ENCODE measurements at regions not wholly inside any gene's neighbourhood (a gene's known extent, or its start where the extent isn't known, plus 50 kb on each side); places are given as distances from the start of the nearest gene placed in this dataset.
A peak's percentile ranks its signal among the peaks of the same experiment; 100 is the strongest.

DNA sequence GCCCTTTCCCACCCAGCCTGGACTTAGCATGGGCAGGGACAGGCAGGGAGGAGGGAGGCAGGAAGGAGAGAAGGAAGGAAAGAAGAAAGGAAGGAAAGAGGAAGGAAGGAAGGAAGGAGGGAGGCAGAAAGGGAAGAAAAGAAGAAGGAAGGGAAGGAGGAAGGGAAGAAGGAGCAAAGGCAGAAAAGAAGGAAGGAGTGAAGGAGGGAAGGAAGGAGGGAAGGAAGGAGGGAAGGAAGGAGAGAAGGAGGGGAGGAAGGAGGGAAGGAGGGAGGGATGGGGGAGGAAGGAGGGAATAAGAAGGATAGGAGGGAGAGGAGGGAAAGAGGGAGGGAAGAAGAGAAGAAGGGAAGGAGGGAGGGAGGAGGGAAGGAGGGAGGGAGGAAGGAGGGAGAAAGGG is 110.4 kb downstream of the SALL1 start:
- DNase-seq (no peak), ATAC-seq (no peak)
- no peaks in the 10 kb centered on the region for H3K9me3 ChIP-seq
- intact Hi-C loops (cut with DNase I): no loop called here
- H3K4me3 ChIP-seq: no peak overlapping the region
- no peak overlapping the region for H3K27ac ChIP-seq
- no peaks in the 10 kb centered on the region for H3K27me3 ChIP-seq
- no peaks in the 10 kb centered on the region for H3K4me1 ChIP-seq
- TF ChIP-seq, protein P1, sequence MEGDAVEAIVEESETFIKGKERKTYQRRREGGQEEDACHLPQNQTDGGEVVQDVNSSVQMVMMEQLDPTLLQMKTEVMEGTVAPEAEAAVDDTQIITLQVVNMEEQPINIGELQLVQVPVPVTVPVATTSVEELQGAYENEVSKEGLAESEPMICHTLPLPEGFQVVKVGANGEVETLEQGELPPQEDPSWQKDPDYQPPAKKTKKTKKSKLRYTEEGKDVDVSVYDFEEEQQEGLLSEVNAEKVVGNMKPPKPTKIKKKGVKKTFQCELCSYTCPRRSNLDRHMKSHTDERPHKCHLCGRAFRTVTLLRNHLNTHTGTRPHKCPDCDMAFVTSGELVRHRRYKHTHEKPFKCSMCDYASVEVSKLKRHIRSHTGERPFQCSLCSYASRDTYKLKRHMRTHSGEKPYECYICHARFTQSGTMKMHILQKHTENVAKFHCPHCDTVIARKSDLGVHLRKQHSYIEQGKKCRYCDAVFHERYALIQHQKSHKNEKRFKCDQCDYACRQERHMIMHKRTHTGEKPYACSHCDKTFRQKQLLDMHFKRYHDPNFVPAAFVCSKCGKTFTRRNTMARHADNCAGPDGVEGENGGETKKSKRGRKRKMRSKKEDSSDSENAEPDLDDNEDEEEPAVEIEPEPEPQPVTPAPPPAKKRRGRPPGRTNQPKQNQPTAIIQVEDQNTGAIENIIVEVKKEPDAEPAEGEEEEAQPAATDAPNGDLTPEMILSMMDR (IDR thresholded peaks at IDR 0.05): no peak
- no peaks in the 10 kb centered on the region for H3K36me3 ChIP-seq

DNA sequence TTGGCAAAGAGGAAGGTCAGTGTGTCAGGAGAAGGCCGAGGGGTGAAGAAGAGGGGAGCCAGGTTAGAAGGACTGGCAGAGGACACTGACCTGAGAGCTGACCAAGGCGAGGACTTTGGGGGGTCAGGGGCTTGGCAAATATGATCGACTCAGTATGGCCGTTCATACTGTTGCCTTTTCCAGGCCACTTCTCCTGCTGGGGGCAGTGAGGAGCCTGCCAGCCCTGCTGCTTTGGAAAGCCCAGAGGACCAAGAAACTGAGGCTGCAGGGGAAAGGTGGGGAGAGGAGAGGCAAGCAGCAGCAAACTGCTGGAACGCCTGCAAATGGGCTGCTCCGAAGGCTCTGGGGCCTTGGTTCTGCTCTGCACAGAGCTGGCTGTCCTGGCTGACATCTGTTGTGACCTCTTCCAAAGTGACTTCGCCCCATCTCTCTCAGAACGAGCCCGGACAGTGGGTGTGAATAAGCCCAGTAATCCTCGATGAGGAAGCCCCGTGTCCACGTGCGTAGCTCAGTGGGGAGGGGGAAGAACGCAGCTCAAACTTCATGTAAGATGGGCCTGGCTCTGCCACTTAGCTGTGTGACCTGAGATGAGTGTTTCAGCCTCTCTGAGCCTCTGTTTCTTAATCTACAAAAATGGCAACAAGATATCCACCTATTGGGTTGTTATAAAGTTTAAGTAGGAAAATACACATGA is 111.3 kb downstream of the SALL1 start:
- H3K36me3 ChIP-seq: no peaks in the 10 kb centered on the region
- H3K4me3 ChIP-seq: no peak overlapping the region
- intact Hi-C loops (cut with DNase I): no loop called here
- ATAC-seq (no peak), DNase-seq (no peak)
- no peaks in the 10 kb centered on the region for H3K9me3 ChIP-seq
- no peaks in the 10 kb centered on the region for H3K4me1 ChIP-seq
- H3K27ac ChIP-seq: no peak overlapping the region
- TF ChIP-seq, protein P1 (IDR thresholded peaks at IDR 0.05): no peak
- no peaks in the 10 kb centered on the region for H3K27me3 ChIP-seq

DNA sequence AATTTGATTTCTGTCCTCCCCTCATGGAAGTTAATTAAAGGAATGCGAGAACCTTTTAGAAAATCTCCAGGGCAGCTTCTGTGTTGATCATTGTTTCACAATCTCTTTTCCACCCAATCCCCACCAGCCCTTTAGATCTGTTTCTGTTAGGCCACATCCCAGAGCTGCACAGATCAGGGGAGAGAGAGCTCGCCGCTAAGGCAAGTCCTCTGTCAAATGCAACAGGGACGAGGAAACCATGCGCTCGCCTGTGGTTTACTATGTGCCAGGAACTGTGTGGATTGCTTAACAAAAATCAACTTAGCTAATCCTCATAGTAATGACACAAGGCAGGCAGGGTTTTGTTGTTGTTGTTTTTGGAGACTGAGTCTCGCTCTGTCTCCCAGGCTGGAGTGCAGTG is 115.4 kb downstream of the SALL1 start:
- Histone ChIP-seq H3K36me3 (no peaks in the 10 kb centered on the region), H3K4me1 (no peaks in the 10 kb centered on the region), H3K27me3 (no peaks in the 10 kb centered on the region), H3K27ac (no peak overlapping the region), H3K4me3 (no peak overlapping the region), H3K9me3 (no peaks in the 10 kb centered on the region)
- no peak for DNase-seq
- TF ChIP-seq, protein P1 (IDR thresholded peaks at IDR 0.05): no peak
- ATAC-seq: no peak
- intact Hi-C loops (cut with DNase I): no loop called here

DNA sequence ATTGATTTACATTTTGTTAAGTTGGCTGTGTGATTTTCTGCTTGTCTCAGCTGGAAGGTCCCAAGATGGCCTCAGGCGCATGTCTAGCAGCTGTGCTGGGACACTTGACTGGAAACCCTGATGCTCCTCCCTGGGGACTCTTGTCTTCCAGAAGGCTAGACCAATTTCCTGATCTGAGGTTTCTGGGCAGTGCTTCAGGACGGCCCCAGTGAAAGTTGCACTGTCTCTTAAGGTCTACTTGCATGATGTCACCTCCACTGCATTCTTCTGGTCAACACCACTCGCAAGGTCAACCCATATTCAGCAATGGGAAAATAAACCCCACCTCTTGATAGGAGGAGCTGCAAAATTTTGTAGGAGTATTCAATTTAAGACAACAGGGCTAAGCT is 116.0 kb downstream of the SALL1 start:
- Histone ChIP-seq H3K4me3 (no peak overlapping the region), H3K4me1 (no peaks in the 10 kb centered on the region), H3K36me3 (no peaks in the 10 kb centered on the region), H3K27ac (no peak overlapping the region), H3K9me3 (no peaks in the 10 kb centered on the region), H3K27me3 (no peaks in the 10 kb centered on the region)
- ATAC-seq: no peak
- TF ChIP-seq, protein P1 (IDR thresholded peaks at IDR 0.05): no peak
- no peak for DNase-seq
- intact Hi-C loops (cut with DNase I): no loop called here

DNA sequence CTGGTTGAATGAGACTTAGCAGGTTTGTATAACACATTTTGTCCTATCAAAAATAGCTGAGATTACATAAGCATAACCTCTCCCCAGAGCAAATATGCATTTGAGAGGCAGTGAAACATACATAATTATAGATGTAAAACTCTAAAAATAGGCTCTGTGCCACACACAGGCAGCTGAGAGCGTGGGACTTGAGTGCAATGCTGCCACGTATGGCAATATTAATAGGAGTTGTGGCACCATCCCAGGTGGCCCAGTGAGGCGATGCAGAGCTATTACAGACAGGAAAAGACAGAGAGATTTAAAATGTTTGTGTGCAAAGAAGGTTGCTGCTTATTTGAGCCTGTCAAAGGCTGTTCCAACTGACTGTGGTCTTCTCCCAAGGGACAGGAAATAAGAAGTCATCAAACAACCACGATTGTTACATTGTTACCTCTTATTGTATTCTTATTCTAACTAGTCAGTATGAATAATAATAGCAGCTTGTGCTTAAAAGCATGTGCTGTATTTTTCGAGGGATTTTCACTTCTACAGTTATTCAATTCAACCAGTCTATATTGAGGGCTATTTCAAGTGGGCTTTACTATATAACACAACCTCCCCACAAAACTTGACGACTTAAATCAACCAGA is 116.5 kb downstream of the SALL1 start:
- no peaks in the 10 kb centered on the region for H3K9me3 ChIP-seq
- no peaks in the 10 kb centered on the region for H3K36me3 ChIP-seq
- DNase-seq: peak in 1 of 4 donors; percentile 39
- ATAC-seq: no peak
- no peak overlapping the region for H3K27ac ChIP-seq
- H3K27me3 ChIP-seq: no peaks in the 10 kb centered on the region
- no peaks in the 10 kb centered on the region for H3K4me1 ChIP-seq
- H3K4me3 ChIP-seq: no peak overlapping the region
- TF ChIP-seq, protein P1 (IDR thresholded peaks at IDR 0.05): no peak
- intact Hi-C loops (cut with DNase I): no loop called here
